ENCODE measurements at regions not wholly inside any gene's neighbourhood (a gene's known extent, or its start where the extent isn't known, plus 50 kb on each side); places are given as distances from the start of the nearest gene placed in this dataset.
"Not testable (repeated sequence)": the region's sequence is repeated elsewhere in the genome, so short reads cannot be mapped to it uniquely, and the experiment has no call there.

DNA sequence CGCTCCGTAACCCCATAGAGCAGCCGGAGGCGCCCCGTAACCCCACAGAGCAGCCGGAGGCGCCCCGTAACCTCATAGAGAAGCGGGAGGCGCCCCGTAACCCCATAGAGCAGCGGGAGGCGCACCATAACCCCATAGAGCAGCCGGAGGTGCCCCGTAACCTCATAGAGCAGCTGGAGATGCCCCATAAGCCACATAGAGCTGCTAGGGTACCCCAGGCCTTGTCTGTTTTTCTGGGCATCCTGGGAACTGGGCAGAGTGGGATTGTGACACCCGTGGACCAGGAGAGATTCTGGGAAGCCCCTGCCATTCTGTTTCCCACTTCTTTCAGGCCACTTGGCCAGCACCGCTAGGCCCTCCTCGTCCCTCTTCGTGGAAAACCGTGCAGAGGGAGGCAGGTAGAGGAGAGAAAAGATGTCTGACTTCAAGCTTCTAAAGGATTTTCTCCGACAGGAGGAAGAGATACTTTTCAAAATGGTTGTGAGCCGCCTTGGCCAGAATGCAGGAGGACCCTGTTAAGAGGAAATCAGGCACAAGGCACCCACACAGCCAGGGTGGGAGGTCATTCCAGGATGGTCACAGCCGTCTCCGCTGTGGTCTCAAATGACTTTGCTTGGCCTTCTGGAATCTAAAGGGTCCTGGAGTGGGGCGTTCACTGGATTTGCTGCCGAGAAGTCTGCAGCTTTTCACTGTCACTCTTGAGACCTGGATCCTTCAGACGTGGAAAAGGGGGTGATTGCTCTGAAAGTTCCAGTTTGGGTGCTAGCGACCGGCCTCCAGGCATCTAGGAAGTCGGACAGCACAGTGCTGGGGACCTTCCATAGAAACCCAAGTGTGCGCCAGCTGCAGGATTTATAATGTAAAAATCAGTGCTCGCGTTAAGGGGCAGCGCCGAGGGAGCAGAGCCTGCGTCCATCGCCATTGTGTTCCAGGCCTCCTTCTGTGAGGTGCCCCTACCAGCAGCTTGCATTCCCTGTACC is 178.3 kb upstream of the ZNF469 start:
- DNase-seq = not testable (repeated sequence)

DNA sequence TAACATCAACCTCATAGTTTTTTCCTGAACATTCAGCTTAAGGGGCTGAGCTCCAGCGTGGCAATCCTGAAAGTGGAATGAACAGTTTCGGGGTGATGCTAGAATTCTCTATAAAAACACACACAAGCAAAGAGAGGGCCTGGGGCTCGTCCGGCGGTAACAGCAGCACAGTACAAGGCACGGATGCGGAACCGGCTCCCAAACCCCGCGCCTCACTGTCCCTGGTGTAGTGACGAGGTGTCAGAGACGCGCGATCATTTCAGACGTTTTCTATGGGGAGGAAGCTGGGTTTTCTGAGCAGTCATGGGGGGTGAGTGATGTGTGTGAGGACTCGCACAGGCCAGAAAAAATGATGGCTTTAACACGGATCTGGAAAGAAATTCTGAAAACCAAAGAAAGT is 177.3 kb upstream of the ZNF469 start:
- DNase-seq = not testable (repeated sequence)

GRCh38 chr16:88206006-88206405 is 176.8 kb upstream of the ZNF469 start:
- DNase-seq = not testable (repeated sequence)

DNA sequence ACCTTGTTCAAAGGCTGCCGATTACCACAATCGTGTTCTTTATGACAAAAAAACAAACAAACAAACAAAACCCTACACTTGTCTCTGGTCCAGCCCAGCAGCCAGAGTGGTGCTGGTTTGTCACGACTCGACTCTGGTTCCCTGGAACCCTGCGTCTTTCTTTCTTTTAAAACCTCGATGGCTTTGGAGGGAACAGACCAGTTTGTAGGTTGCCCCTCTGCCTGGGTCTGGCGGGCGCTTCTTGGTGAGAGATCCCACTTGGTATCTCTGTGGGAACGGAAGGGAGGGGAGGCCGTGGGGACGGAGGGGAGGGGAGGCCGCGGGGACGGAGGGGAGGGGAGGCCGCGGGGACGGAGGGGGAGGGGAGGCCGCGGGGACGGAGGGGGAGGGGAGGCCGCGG is 176.2 kb upstream of the ZNF469 start:
- not testable (repeated sequence) for DNase-seq

GRCh38 chr16:88208112-88208511 is 174.6 kb upstream of the ZNF469 start:
- DNase-seq = no peak

GRCh38 chr16:88208776-88209175 is 174.0 kb upstream of the ZNF469 start:
- DNase-seq = not testable (repeated sequence)

DNA sequence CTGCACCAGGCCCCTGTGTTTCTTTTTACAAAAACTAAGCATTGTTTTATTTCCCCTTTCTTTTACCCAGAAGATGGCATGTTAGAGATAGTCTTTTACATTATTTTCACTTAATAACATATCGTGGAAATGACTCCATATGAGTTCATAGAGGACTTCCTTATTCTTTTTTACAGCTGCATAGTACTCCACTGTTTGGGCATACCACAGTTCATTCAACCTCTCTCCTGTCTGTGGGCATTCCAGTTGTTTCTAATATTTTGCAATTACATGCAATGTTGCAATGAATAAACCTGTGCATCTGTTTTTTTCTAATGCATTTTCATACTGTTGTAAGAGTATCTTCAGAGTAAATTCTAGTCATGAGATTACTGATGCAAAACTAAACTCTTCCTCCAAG is 173.2 kb upstream of the ZNF469 start:
- DNase-seq = not testable (repeated sequence)

DNA sequence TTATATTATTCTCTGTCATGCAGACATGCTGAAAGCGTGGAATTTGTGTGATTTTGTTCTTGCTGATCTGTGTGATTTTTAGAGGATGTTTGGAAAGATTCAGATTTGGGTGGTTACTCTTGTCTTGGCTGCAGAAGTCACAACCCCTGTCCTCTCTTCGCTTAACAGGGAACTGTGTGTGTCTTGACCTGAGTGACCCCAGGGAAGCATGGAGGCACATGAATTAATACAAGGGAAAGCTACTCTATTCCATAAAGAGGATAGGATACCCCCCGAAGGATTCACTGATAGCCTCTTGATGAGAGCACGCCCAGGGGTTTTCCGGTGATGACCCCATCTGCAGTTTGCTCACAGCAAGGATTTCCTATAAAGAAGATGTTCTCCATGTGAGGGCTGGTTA is 168.8 kb upstream of the ZNF469 start:
- DNase-seq = not testable (repeated sequence)

DNA sequence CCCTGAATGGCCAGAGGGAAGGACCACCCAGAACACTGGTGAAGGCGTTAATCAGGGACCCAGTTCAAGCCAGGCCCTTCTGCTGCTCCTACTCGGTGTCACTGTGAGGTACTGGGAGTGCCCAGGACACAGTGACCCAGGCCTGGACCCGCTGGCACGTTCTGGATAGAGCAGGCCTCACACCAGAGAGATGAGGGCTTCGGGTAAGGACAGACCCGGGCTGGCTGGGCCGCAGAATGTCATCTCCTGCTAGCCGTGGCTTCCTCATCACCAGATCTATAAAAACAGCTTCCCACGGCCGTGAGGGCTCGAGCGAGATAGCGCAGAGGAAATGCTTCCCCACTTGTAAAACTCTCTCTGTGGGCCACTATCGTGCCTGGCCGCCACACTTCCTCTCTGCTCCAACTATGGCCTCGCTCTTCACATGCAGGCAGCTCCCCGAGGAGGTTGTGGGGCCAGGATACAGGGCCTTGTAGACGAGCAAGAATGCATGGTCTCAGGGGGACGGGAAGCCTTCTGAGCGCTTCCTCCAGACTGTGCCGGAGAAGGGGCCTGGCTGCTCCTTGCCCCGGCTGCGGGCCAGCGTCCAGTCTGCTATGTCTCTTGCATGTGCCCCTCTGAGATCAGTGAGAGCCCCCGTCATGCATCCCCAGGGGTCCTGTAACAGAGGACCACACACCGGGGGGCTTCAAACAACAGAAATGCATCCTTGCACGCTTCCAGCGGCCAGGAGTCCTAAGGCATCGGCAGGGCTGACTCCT is 161.6 kb upstream of the ZNF469 start:
- DNase-seq = not testable (repeated sequence)

DNA sequence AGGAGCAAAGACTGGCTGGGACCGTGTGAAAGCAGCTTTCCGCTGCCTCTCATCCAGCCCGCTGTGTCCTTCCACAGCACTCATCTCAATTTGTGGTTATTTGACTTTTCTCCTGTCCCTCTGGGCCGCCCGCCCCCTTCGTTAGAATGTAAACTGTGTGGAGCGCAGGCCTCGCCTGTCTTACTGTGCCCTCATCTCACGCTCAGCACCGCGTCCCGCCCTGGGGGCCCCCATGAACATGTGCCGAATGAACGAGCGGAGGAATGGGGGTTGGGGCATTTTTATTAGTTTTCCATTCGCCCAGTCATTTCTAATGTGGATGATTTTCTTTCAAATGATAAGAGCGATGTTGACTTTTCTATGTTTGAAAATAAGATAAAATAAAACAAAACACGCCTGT is 159.1 kb upstream of the ZNF469 start:
- DNase-seq = not testable (repeated sequence)

- DNase-seq = not testable (repeated sequence)
Observed at GRCh38 chr16:88224131-88224898, 158.4 kb upstream of the ZNF469 start.

DNA sequence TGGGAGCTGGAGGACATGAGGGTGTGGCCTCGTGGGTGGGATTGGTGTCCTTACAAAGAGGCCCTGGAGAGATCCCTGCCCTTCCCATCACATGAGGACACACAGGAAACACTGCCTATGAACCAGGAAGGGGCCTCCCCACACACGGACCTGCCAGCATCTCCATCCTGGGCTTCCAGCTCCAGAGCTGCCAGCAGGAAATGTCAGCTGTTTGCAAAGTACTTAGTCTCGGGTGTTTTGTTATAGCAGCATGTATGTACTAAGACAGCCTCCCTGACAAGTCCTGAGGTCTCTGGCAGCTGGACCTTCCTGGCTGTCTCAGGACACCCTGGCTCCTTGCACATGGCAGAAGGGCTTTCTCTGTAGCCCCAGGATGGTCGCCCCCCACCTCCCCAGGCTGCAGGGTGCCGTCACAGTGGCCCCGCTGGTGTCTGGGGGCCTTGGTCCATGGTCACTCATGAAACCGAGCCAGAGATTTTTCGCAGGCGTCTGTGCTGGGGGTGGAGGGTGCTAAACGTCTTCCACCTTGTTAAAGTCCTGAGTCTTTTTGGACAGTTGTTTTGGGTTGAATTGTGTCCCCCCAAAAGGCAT is 157.0 kb upstream of the ZNF469 start:
- not testable (repeated sequence) for DNase-seq

GRCh38 chr16:88226302-88226701 is 156.5 kb upstream of the ZNF469 start:
- not testable (repeated sequence) for DNase-seq

DNA sequence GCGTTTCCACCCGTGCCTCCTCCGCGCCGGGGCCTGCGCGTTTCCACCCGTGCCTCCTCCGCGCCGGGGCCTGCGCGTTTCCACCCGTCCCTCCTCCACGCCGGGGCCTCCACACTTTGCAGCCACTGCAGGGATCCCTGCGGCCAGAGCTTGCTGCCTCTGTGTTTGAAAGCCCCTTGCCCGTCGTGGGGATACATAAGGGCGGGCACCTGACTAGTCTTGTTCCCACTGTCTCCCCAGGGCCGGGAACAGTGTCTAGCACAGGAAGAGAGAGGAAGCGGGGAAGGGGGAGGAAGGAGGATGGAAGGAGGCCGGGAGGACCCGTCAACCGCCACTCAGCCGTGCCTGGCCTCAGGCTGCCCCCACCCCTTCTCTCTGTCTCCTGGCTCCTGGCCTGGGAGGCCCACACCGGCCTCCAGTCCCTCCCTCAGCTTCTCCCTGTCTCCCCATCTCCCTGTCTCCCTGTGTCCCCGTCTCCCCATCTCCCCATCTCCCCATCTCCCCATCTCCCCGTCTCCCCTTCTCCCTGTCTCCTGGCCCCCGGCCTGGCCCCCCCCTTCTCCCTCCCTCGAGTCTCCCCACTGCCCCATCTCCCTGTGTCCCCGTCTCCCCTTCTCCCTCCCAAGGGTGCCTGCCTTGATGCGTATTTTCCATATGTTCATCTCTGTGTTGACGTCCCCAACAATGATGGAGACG is 155.6 kb upstream of the ZNF469 start:
- not testable (repeated sequence) for DNase-seq

- not testable (repeated sequence) for DNase-seq
Observed at GRCh38 chr16:88227722-88228482, 154.9 kb upstream of the ZNF469 start.

GRCh38 chr16:88228751-88229150 is 154.0 kb upstream of the ZNF469 start:
- DNase-seq = not testable (repeated sequence)

- DNase-seq = not testable (repeated sequence)
Observed at GRCh38 chr16:88229710-88230109, 153.0 kb upstream of the ZNF469 start.

DNA sequence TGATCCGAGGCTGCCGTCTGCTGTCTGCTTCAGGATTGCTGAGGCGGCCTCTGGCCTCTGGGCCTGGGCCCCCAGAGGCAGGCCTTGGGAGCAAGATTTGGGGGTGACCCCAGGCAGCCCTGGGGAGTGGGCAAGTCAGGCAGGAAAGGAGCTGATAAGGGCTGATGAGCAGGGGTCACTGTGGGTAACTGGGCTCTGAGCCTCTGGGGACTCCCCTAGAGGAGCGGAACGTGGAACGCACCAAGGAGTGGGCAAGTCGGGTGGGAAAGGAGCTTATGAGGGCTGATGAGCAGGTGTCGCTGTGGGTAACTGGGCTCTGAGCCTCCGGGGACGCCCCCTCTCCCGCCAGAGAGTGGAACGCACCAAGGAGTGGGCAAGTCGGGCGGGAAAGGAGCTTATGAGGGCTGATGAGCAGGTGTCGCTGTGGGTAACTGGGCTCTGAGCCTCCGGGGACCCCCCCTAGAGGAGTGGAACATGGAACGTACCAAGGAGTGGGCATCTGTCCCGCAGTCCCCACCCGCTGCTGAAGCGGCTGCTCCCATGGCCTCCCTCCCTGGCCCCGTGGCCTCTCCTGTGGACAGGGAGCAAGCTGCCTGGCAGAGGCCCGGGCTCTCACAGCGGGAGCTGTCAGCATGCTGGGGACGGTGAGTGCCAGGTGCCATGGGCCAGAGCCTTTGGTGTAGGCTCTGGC is 152.3 kb upstream of the ZNF469 start:
- not testable (repeated sequence) for DNase-seq

- not testable (repeated sequence) for DNase-seq
Observed at GRCh38 chr16:88230967-88231615, 151.7 kb upstream of the ZNF469 start.

- not testable (repeated sequence) for DNase-seq
Observed at GRCh38 chr16:88231839-88232238, 150.9 kb upstream of the ZNF469 start.
